ENCODE measurements at regions not wholly inside any gene's neighbourhood (a gene's known extent, or its start where the extent isn't known, plus 50 kb on each side); places are given as distances from the start of the nearest gene placed in this dataset.

DNA sequence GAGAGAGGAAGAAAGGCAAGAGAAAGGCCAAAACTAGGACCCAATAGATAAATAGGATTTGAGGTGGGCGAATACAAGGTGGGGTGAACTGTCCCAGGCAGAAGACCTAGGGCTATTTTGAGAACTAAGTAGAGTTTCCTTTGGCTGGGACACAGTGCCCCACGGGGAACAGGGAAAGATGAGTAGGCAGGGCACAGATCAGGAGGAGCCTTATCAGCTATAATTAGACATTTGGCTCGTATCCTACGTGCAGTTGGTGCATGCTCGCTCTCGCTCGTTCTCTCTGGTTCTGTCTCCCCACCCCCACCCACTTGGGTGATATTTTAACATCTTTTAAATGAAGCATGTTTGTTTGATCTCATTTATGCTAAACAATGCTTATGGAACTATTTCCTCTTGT is 235.0 kb upstream of the JUN start:
- TF ChIP-seq, protein P1, sequence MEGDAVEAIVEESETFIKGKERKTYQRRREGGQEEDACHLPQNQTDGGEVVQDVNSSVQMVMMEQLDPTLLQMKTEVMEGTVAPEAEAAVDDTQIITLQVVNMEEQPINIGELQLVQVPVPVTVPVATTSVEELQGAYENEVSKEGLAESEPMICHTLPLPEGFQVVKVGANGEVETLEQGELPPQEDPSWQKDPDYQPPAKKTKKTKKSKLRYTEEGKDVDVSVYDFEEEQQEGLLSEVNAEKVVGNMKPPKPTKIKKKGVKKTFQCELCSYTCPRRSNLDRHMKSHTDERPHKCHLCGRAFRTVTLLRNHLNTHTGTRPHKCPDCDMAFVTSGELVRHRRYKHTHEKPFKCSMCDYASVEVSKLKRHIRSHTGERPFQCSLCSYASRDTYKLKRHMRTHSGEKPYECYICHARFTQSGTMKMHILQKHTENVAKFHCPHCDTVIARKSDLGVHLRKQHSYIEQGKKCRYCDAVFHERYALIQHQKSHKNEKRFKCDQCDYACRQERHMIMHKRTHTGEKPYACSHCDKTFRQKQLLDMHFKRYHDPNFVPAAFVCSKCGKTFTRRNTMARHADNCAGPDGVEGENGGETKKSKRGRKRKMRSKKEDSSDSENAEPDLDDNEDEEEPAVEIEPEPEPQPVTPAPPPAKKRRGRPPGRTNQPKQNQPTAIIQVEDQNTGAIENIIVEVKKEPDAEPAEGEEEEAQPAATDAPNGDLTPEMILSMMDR (IDR thresholded peaks at IDR 0.05), result no peak
- TF ChIP-seq POLR2A (IDR thresholded peaks at IDR 0.05), result no peak

All from tibial nerve (tissue), 3 donors.